SU-DHL-6 (cell line): ENCODE measurements at regions not wholly inside any gene's neighbourhood (a gene's known extent, or its start where the extent isn't known, plus 50 kb on each side); places are given as distances from the start of the nearest gene placed in this dataset.

ENCODE experiments used
- H2AFZ ChIP-seq: fragments of 200-600 bp; sonication (generic); 2 replicates; pipeline ENCODE4 v1.6.1; 2014; ENCODE audit warnings: low read depth, mild to moderate bottlenecking, moderate library complexity, mixed read lengths, antibody characterized with exemption, low read length; ENCODE audit not compliant: severe bottlenecking
- H3F3A ChIP-seq: fragments of 200-600 bp; shearing (Covaris generic); 2 replicates; pipeline ENCODE4 v1.6.0; 2016; ENCODE audit warnings: antibody characterized with exemption, mild to moderate bottlenecking; ENCODE audit not compliant: insufficient read depth
- H3K27ac ChIP-seq: fragments of 200-600 bp; sonication (generic); 2 replicates; pipeline ENCODE4 v1.5.1; 2016; ENCODE audit warnings: low read depth, mild to moderate bottlenecking, low read length, moderate library complexity, mixed read lengths
- H3K27me3 ChIP-seq: fragments of 200-600 bp; sonication (generic), shearing (Covaris generic); 2 replicates; pipeline ENCODE4 v1.6.0; 2014; ENCODE audit warnings: mild to moderate bottlenecking, low read length
- H3K36me3 ChIP-seq: fragments of 200-600 bp; sonication (generic); 2 replicates; pipeline ENCODE4 v1.6.1; 2014; ENCODE audit warnings: mild to moderate bottlenecking, low read length, mixed read lengths
- H3K4me2 ChIP-seq: fragments of 300-600, 200-600 bp; shearing (Covaris generic), sonication (generic); 2 replicates; pipeline ENCODE4 v1.6.0; 2014; ENCODE audit warnings: low read length, low read depth, mild to moderate bottlenecking; ENCODE audit not compliant: poor library complexity, severe bottlenecking
- H3K4me3 ChIP-seq: fragments of 200-600 bp; sonication (generic); 2 replicates; pipeline ENCODE4 v1.5.1; 2014; ENCODE audit warnings: antibody characterized with exemption, low read length, mild to moderate bottlenecking, mixed read lengths; ENCODE audit not compliant: insufficient read depth, poor library complexity, severe bottlenecking
- H3K79me2 ChIP-seq: fragments of 200-600 bp; sonication (generic); 2 replicates; pipeline ENCODE4 v1.6.1; 2014; ENCODE audit warnings: mild to moderate bottlenecking, low read length, moderate library complexity; ENCODE audit not compliant: insufficient read depth
- H3K9ac ChIP-seq: fragments of 200-600 bp; sonication (generic); 2 replicates; pipeline ENCODE4 v1.7.0; 2014; ENCODE audit warnings: mild to moderate bottlenecking, low read length
- H3K9me2 ChIP-seq: fragments of 200-600 bp; sonication (generic); replicated peaks from 2 replicates; pipeline ENCODE4 v1.6.1; 2014; ENCODE audit warnings: low read length; ENCODE audit not compliant: insufficient read depth
- H3K9me3 ChIP-seq: fragments of 200-600 bp; sonication (generic); 2 replicates; pipeline ENCODE4 v1.6.1; 2014; ENCODE audit warnings: low read length, mixed read lengths; ENCODE audit not compliant: insufficient read depth
- H4K20me1 ChIP-seq: fragments of 200-600 bp; sonication (generic); 2 replicates; pipeline ENCODE4 v1.6.1; 2014; ENCODE audit warnings: low read depth, mild to moderate bottlenecking, antibody characterized with exemption, low read length, moderate library complexity, mixed read lengths
- EZH2phosphoT487 ChIP-seq: fragments of 200-600 bp; sonication (generic), shearing (Covaris generic); conservative IDR thresholded peaks from 2 replicates; pipeline ENCODE4 v1.6.1; 2018; ENCODE audit warnings: mild to moderate bottlenecking, antibody characterized with exemption, low read length, moderate library complexity, mixed read lengths
- TF ChIP-seq, protein P1 (sequence below): fragments of 200-600 bp; sonication (generic); IDR thresholded peaks from one replicate; pipeline ENCODE4 v1.5.1; 2017; ENCODE audit warnings: antibody characterized with exemption, mild to moderate bottlenecking, low read length, moderate library complexity; ENCODE audit not compliant: insufficient read depth, poor library complexity, severe bottlenecking

DNA sequence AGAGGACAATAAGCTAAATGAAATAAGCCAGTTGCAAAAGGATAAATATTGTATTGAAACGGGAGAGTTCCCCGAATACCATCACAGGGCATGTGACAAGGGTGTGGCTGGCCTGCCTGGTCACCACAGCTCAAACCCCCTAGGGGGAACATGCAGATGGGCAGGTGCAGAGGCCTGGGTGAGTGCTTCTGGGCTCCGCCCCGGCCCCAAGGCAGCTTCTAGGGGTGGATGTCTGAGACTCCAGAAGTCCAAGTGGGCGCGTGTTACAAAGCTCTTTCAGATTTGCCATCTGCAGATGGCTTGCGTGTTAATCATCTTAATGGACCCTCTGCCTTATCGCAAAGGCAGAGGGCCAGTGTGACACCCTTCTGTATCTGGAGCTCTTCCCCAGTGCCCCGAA lies 559.2 kb upstream of the IMPG1 start:
- Histone ChIP-seq H3K27me3 (no peaks in the 10 kb centered on the region), H3K36me3 (no peaks in the 10 kb centered on the region), H3K4me3 (no peak overlapping the region), H3F3A (no peaks in the 10 kb centered on the region), H3K4me2 (no peak overlapping the region), H3K27ac (no peak overlapping the region), H3K9me3 (no peaks in the 10 kb centered on the region), H3K9me2 (no peaks in the 10 kb centered on the region), H4K20me1 (no peaks in the 10 kb centered on the region), H3K79me2 (no peaks in the 10 kb centered on the region), H2AFZ (no peak overlapping the region), H3K9ac (no peak overlapping the region)
- no peak for TF ChIP-seq EZH2phosphoT487
- TF ChIP-seq, protein P1, sequence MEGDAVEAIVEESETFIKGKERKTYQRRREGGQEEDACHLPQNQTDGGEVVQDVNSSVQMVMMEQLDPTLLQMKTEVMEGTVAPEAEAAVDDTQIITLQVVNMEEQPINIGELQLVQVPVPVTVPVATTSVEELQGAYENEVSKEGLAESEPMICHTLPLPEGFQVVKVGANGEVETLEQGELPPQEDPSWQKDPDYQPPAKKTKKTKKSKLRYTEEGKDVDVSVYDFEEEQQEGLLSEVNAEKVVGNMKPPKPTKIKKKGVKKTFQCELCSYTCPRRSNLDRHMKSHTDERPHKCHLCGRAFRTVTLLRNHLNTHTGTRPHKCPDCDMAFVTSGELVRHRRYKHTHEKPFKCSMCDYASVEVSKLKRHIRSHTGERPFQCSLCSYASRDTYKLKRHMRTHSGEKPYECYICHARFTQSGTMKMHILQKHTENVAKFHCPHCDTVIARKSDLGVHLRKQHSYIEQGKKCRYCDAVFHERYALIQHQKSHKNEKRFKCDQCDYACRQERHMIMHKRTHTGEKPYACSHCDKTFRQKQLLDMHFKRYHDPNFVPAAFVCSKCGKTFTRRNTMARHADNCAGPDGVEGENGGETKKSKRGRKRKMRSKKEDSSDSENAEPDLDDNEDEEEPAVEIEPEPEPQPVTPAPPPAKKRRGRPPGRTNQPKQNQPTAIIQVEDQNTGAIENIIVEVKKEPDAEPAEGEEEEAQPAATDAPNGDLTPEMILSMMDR = no peak

DNA sequence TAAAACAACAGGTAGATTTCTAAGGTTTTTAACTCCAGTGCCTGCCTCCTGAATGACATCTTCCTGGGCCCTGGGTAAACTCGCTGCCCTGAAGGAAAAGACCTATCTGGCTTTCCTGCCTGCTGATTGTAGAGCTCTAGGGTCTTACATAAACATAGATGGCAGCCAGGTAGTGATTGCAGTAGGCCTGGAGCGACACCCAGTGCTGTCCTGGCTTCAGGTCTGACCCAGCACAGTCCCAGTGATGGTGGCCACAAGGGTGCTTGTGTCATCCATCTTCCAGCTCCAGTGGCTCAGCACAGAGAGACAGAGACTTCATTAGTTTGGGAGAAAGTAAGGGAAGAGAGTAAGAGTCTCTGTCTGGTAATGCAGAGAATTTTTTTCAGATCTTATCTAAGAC lies 542.9 kb upstream of the IMPG1 start:
- Histone ChIP-seq H3K9ac (no peak overlapping the region), H3K36me3 (no peaks in the 10 kb centered on the region), H3K9me2 (no peaks in the 10 kb centered on the region), H3K4me3 (no peak overlapping the region), H3K27ac (no peak overlapping the region), H2AFZ (no peak overlapping the region), H4K20me1 (no peaks in the 10 kb centered on the region), H3K27me3 (no peaks in the 10 kb centered on the region), H3K79me2 (no peaks in the 10 kb centered on the region), H3K4me2 (no peak overlapping the region), H3K9me3 (no peaks in the 10 kb centered on the region), H3F3A (no peaks in the 10 kb centered on the region)
- no peak for TF ChIP-seq EZH2phosphoT487
- TF ChIP-seq, protein P1 = no peak

DNA sequence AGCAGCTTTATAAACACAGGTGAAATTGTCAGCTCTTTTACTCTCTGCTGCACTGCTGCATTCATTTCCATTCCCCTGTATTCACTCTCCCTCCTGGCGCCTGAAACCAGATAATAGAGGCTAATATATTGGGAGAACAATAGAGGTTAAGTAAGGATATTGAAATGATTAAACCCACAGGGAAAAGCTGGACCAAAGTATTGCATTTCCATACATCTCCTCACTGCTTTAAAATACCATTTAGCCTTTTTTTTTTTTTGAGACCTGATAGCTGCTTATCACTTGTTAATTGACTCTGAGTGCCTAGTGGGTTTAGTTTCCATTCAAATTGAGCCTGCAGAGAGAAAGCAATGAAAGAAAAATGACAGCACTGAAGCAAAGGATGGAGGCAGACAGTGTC lies 540.5 kb upstream of the IMPG1 start:
- H3K9me2 ChIP-seq = no peaks in the 10 kb centered on the region
- no peak for TF ChIP-seq EZH2phosphoT487
- TF ChIP-seq, protein P1 = no peak
- no peak overlapping the region for H3K27ac ChIP-seq
- no peaks in the 10 kb centered on the region for H4K20me1 ChIP-seq
- no peaks in the 10 kb centered on the region for H3F3A ChIP-seq
- no peak overlapping the region for H3K9ac ChIP-seq
- no peak overlapping the region for H2AFZ ChIP-seq
- no peaks in the 10 kb centered on the region for H3K79me2 ChIP-seq
- no peaks in the 10 kb centered on the region for H3K27me3 ChIP-seq
- no peaks in the 10 kb centered on the region for H3K9me3 ChIP-seq
- no peak overlapping the region for H3K4me2 ChIP-seq
- no peaks in the 10 kb centered on the region for H3K36me3 ChIP-seq
- H3K4me3 ChIP-seq = no peak overlapping the region

GRCh38 chr6:76609160-76609559 lies 536.7 kb upstream of the IMPG1 start:
- Histone ChIP-seq H4K20me1 (no peaks in the 10 kb centered on the region), H3K9ac (no peak overlapping the region), H3K27ac (no peak overlapping the region), H3K36me3 (no peaks in the 10 kb centered on the region), H3K79me2 (no peaks in the 10 kb centered on the region), H3K9me2 (no peaks in the 10 kb centered on the region), H3K4me2 (no peak overlapping the region), H3F3A (no peaks in the 10 kb centered on the region), H2AFZ (no peak overlapping the region), H3K9me3 (no peaks in the 10 kb centered on the region), H3K4me3 (no peak overlapping the region), H3K27me3 (no peaks in the 10 kb centered on the region)
- TF ChIP-seq, protein P1 = no peak
- no peak for TF ChIP-seq EZH2phosphoT487
